NCI-H510A treated with DMSO at 0.1 percent for 48 hours (cell line): ENCODE measurements at regions not wholly inside any gene's neighbourhood (a gene's known extent, or its start where the extent isn't known, plus 50 kb on each side); places are given as distances from the start of the nearest gene placed in this dataset.
"Not testable (repeated sequence)": the region's sequence is repeated elsewhere in the genome, so short reads cannot be mapped to it uniquely, and the experiment has no call there.

Experiments
- DNase-seq: peaks from one replicate; lab custom pipeline; 2025; lab: John Stamatoyannopoulos, UW

- DNase-seq = no peak
These were observed 208.5 kb upstream of the ZSWIM2 start for GRCh38 chr2:187057466-187057865.

- no peak for DNase-seq
These were observed 207.7 kb upstream of the ZSWIM2 start for GRCh38 chr2:187056416-187057334.

GRCh38 chr2:187055463-187055862 is 206.5 kb upstream of the ZSWIM2 start:
- DNase-seq = no peak

- DNase-seq = no peak
These were observed 205.7 kb upstream of the ZSWIM2 start for GRCh38 chr2:187054501-187055319.

- DNase-seq = no peak
These were observed 202.4 kb upstream of the ZSWIM2 start for GRCh38 chr2:187051350-187051749.

- DNase-seq = no peak
These were observed 201.5 kb upstream of the ZSWIM2 start for GRCh38 chr2:187050409-187050998.

- DNase-seq = no peak
These were observed 188.3 kb upstream of the ZSWIM2 start for GRCh38 chr2:187037310-187037709.

GRCh38 chr2:187034434-187034833 is 185.5 kb upstream of the ZSWIM2 start:
- DNase-seq = no peak

- no peak for DNase-seq
These were observed 175.8 kb upstream of the ZSWIM2 start for GRCh38 chr2:187024739-187025138.

GRCh38 chr2:187023996-187024395 is 175.0 kb upstream of the ZSWIM2 start:
- not testable (repeated sequence) for DNase-seq

- no peak for DNase-seq
These were observed 168.5 kb upstream of the ZSWIM2 start for GRCh38 chr2:187017438-187017837.

GRCh38 chr2:187013058-187013457 is 164.1 kb upstream of the ZSWIM2 start:
- no peak for DNase-seq

GRCh38 chr2:187011206-187011832 is 162.3 kb upstream of the ZSWIM2 start:
- DNase-seq = no peak

GRCh38 chr2:187009483-187010239 is 160.7 kb upstream of the ZSWIM2 start:
- no peak for DNase-seq

- no peak for DNase-seq
These were observed 159.1 kb upstream of the ZSWIM2 start for GRCh38 chr2:187008111-187008510.

- no peak for DNase-seq
These were observed 154.6 kb upstream of the ZSWIM2 start for GRCh38 chr2:187003611-187004010.

- DNase-seq = no peak
These were observed 154.1 kb upstream of the ZSWIM2 start for GRCh38 chr2:187003038-187003554.

GRCh38 chr2:187002242-187002641 is 153.3 kb upstream of the ZSWIM2 start:
- no peak for DNase-seq

- DNase-seq = no peak
These were observed 152.3 kb upstream of the ZSWIM2 start for GRCh38 chr2:187001248-187001647.

GRCh38 chr2:186995092-186995491 is 146.1 kb upstream of the ZSWIM2 start:
- DNase-seq = no peak

- no peak for DNase-seq
These were observed 143.6 kb upstream of the ZSWIM2 start for GRCh38 chr2:186992597-186992996.
